HK-2 (cell line): ENCODE measurements at regions not wholly inside any gene's neighbourhood (a gene's known extent, or its start where the extent isn't known, plus 50 kb on each side); places are given as distances from the start of the nearest gene placed in this dataset.
"Not testable (repeated sequence)": the region's sequence is repeated elsewhere in the genome, so short reads cannot be mapped to it uniquely, and the experiment has no call there.

ENCODE experiments used
- DNase-seq: peaks from one replicate; pipeline ENCODE4 v3.0.0-alpha.2; 2018; ENCODE audit not compliant: unreplicated experiment

GRCh38 chr12:124476011-124476400 lies 91.4 kb downstream of the NCOR2 start:
- DNase-seq, result no peak

- no peak for DNase-seq
Observed at GRCh38 chr12:124475295-124476010, 92.0 kb downstream of the NCOR2 start.

GRCh38 chr12:124474709-124475108 lies 92.7 kb downstream of the NCOR2 start:
- no peak for DNase-seq

GRCh38 chr12:124472690-124473279 lies 94.6 kb downstream of the NCOR2 start:
- DNase-seq, result no peak

GRCh38 chr12:124471828-124472227 lies 95.6 kb downstream of the NCOR2 start:
- no peak for DNase-seq

- no peak for DNase-seq
Observed at GRCh38 chr12:124470806-124471205, 96.6 kb downstream of the NCOR2 start.

- DNase-seq, result no peak
Observed at GRCh38 chr12:124470139-124470538, 97.3 kb downstream of the NCOR2 start.

- no peak for DNase-seq
Observed at GRCh38 chr12:124469193-124469888, 98.1 kb downstream of the NCOR2 start.

- not testable (repeated sequence) for DNase-seq
Observed at GRCh38 chr12:124467549-124467948, 99.9 kb downstream of the NCOR2 start.

GRCh38 chr12:124466216-124467128 lies 100.9 kb downstream of the NCOR2 start:
- no peak for DNase-seq

- no peak for DNase-seq
Observed at GRCh38 chr12:124465473-124465872, 101.9 kb downstream of the NCOR2 start.

GRCh38 chr12:124464830-124465229 lies 102.6 kb downstream of the NCOR2 start:
- DNase-seq, result no peak

- no peak for DNase-seq
Observed at GRCh38 chr12:124464062-124464461, 103.3 kb downstream of the NCOR2 start.

GRCh38 chr12:124463341-124463921 lies 104.0 kb downstream of the NCOR2 start:
- DNase-seq, result no peak

GRCh38 chr12:124462750-124463149 lies 104.7 kb downstream of the NCOR2 start:
- no peak for DNase-seq

- DNase-seq, result no peak
Observed at GRCh38 chr12:124461851-124462623, 105.4 kb downstream of the NCOR2 start.

- no peak for DNase-seq
Observed at GRCh38 chr12:124461241-124461673, 106.2 kb downstream of the NCOR2 start.

- no peak for DNase-seq
Observed at GRCh38 chr12:124460771-124461170, 106.6 kb downstream of the NCOR2 start.

- DNase-seq, result no peak
Observed at GRCh38 chr12:124459852-124460645, 107.4 kb downstream of the NCOR2 start.
